Mesendoderm (in vitro differentiated cells): ENCODE measurements at regions not wholly inside any gene's neighbourhood (a gene's known extent, or its start where the extent isn't known, plus 50 kb on each side); places are given as distances from the start of the nearest gene placed in this dataset.

ENCODE experiments used
- DNase-seq: peaks from one replicate; pipeline ENCODE4 v3.0.0; 2013
- H2AK5ac ChIP-seq: 2 replicates; pipeline ENCODE4 v1.6.1; 2013; ENCODE audit warnings: low read length, inconsistent platforms
- H2BK120ac ChIP-seq: 2 replicates; pipeline ENCODE4 v1.6.1; 2013; ENCODE audit warnings: low read depth, mild to moderate bottlenecking, low read length, moderate library complexity, mixed read lengths
- H2BK15ac ChIP-seq: replicated peaks from 2 replicates; pipeline ENCODE4 v1.6.1; 2013; ENCODE audit warnings: low read depth, mild to moderate bottlenecking, moderate library complexity
- H2BK5ac ChIP-seq: 2 replicates; pipeline ENCODE4 v1.6.1; 2013; ENCODE audit warnings: low read length, inconsistent platforms
- H3K18ac ChIP-seq: 2 replicates; pipeline ENCODE4 v1.6.1; 2013; ENCODE audit warnings: mild to moderate bottlenecking, low read length, mixed read lengths
- H3K23ac ChIP-seq: one replicate; pipeline ENCODE4 v1.6.1; 2013; ENCODE audit warnings: low read length
- H3K27ac ChIP-seq: 2 replicates; pipeline ENCODE4 v1.5.1; 2013; ENCODE audit warnings: low read depth, mild to moderate bottlenecking, inconsistent platforms, low read length, moderate library complexity
- H3K27me3 ChIP-seq: 2 replicates; pipeline ENCODE4 v1.6.1; 2013; ENCODE audit warnings: low read length, control low read depth, mild to moderate bottlenecking, inconsistent platforms; ENCODE audit not compliant: insufficient read depth, poor library complexity
- H3K36me3 ChIP-seq: 2 replicates; pipeline ENCODE4 v1.6.1; 2013; ENCODE audit warnings: low read length, inconsistent platforms; ENCODE audit not compliant: control insufficient read depth, insufficient read depth
- H3K4ac ChIP-seq: one replicate; pipeline ENCODE4 v1.6.1; 2013; ENCODE audit warnings: low read depth, mild to moderate bottlenecking, low read length, moderate library complexity
- H3K4me1 ChIP-seq: 2 replicates; pipeline ENCODE4 v1.6.1; 2013; ENCODE audit warnings: low read depth, low read length, inconsistent platforms; ENCODE audit not compliant: control insufficient read depth
- H3K4me2 ChIP-seq: 2 replicates; pipeline ENCODE4 v1.6.1; 2013; ENCODE audit warnings: low read length
- H3K4me3 ChIP-seq: 2 replicates; pipeline ENCODE4 v1.5.1; 2013; ENCODE audit warnings: mild to moderate bottlenecking, low read length
- H3K56ac ChIP-seq: one replicate; pipeline ENCODE4 v1.6.1; 2013; ENCODE audit warnings: low read length
- H3K79me1 ChIP-seq: 2 replicates; pipeline ENCODE4 v1.6.1; 2013; ENCODE audit warnings: low read length, inconsistent platforms
- H3K79me2 ChIP-seq: 2 replicates; pipeline ENCODE4 v1.6.1; 2013; ENCODE audit warnings: mild to moderate bottlenecking, low read length; ENCODE audit not compliant: control insufficient read depth, insufficient read depth
- H3K9ac ChIP-seq: 2 replicates; pipeline ENCODE4 v1.6.1; 2013; ENCODE audit warnings: low read length, inconsistent platforms
- H4K5ac ChIP-seq: one replicate; pipeline ENCODE4 v1.6.1; 2013; ENCODE audit warnings: low read length
- H4K8ac ChIP-seq: one replicate; pipeline ENCODE4 v1.6.1; 2013; ENCODE audit warnings: low read depth, mild to moderate bottlenecking, control low read depth, low read length, moderate library complexity
- WGBS: extraction: QIAGEN DNeasy Blood & Tissue Kit; methylation state at CpG from one replicate; pipeline ENCODE4 v1.1.7; 2013; ENCODE audit warnings: low lambda C conversion rate, missing lambda C conversion rate; ENCODE audit not compliant: insufficient coverage; ENCODE audit errors: extremely low coverage; 5-methylcytosine and 5-hydroxymethylcytosine counted together

GRCh38 chr12:65517656-65518210, 239.2 kb downstream of the MSRB3 start:
- Histone ChIP-seq H3K9ac (no peak overlapping the region), H3K23ac (no peak overlapping the region), H4K5ac (no peak overlapping the region), H3K27me3 (no peaks in the 10 kb centered on the region), H3K4ac (no peak overlapping the region), H3K56ac (no peak overlapping the region), H3K36me3 (no peaks in the 10 kb centered on the region), H2BK120ac (no peak overlapping the region), H3K4me1 (no peaks in the 10 kb centered on the region), H3K27ac (no peak overlapping the region), H4K8ac (no peak overlapping the region), H2BK5ac (no peak overlapping the region), H3K18ac (no peak overlapping the region), H3K4me2 (no peak overlapping the region), H2BK15ac (no peak overlapping the region), H3K4me3 (no peak overlapping the region), H3K79me2 (no peaks in the 10 kb centered on the region), H3K79me1 (no peaks in the 10 kb centered on the region), H2AK5ac (no peak overlapping the region)
- no CpG with 5 or more reads among the region's 1 CpG for WGBS
- no peak for DNase-seq

GRCh38 chr12:65518771-65519170, 240.3 kb downstream of the MSRB3 start:
- no peak overlapping the region for H2BK15ac ChIP-seq
- H3K4ac ChIP-seq = no peak overlapping the region
- no peak overlapping the region for H3K56ac ChIP-seq
- no peaks in the 10 kb centered on the region for H3K4me1 ChIP-seq
- no peak for DNase-seq
- H3K9ac ChIP-seq = no peak overlapping the region
- no peak overlapping the region for H3K23ac ChIP-seq
- H3K79me2 ChIP-seq = no peaks in the 10 kb centered on the region
- no peak overlapping the region for H3K4me2 ChIP-seq
- no peak overlapping the region for H3K4me3 ChIP-seq
- no peaks in the 10 kb centered on the region for H3K79me1 ChIP-seq
- no peak overlapping the region for H2AK5ac ChIP-seq
- no peak overlapping the region for H3K18ac ChIP-seq
- H4K8ac ChIP-seq = no peak overlapping the region
- H3K36me3 ChIP-seq = no peaks in the 10 kb centered on the region
- H4K5ac ChIP-seq = no peak overlapping the region
- H3K27me3 ChIP-seq = no peaks in the 10 kb centered on the region
- H2BK5ac ChIP-seq = no peak overlapping the region
- H3K27ac ChIP-seq = no peak overlapping the region
- no peak overlapping the region for H2BK120ac ChIP-seq

GRCh38 chr12:65520658-65521057, 242.2 kb downstream of the MSRB3 start:
- DNase-seq = no peak
- no peaks in the 10 kb centered on the region for H3K79me2 ChIP-seq
- H3K23ac ChIP-seq = no peak overlapping the region
- H3K36me3 ChIP-seq = no peaks in the 10 kb centered on the region
- no peak overlapping the region for H3K27ac ChIP-seq
- no peak overlapping the region for H2BK120ac ChIP-seq
- H3K79me1 ChIP-seq = no peaks in the 10 kb centered on the region
- H3K4me3 ChIP-seq = no peak overlapping the region
- H3K4me2 ChIP-seq = no peak overlapping the region
- H3K18ac ChIP-seq = no peak overlapping the region
- H3K9ac ChIP-seq = no peak overlapping the region
- H3K4me1 ChIP-seq = no peaks in the 10 kb centered on the region
- no peak overlapping the region for H4K5ac ChIP-seq
- no peak overlapping the region for H2AK5ac ChIP-seq
- H3K4ac ChIP-seq = no peak overlapping the region
- no CpG with 5 or more reads among the region's 1 CpG for WGBS
- no peak overlapping the region for H4K8ac ChIP-seq
- H3K56ac ChIP-seq = no peak overlapping the region
- no peaks in the 10 kb centered on the region for H3K27me3 ChIP-seq
- no peak overlapping the region for H2BK5ac ChIP-seq
- H2BK15ac ChIP-seq = no peak overlapping the region

GRCh38 chr12:65522956-65523860, 244.7 kb downstream of the MSRB3 start:
- Histone ChIP-seq H4K5ac (no peak overlapping the region), H4K8ac (no peak overlapping the region), H3K79me2 (no peaks in the 10 kb centered on the region), H2BK120ac (no peak overlapping the region), H3K79me1 (no peaks in the 10 kb centered on the region), H3K4me1 (no peaks in the 10 kb centered on the region), H3K23ac (no peak overlapping the region), H3K9ac (no peak overlapping the region), H3K18ac (no peak overlapping the region), H3K4me2 (no peak overlapping the region), H2AK5ac (no peak overlapping the region), H2BK15ac (no peak overlapping the region), H2BK5ac (no peak overlapping the region), H3K56ac (no peak overlapping the region), H3K27me3 (no peaks in the 10 kb centered on the region), H3K4me3 (no peak overlapping the region), H3K36me3 (no peaks in the 10 kb centered on the region), H3K4ac (no peak overlapping the region), H3K27ac (no peak overlapping the region)
- DNase-seq = no peak
- WGBS = no CpG with 5 or more reads among the region's 12 CpGs

- Histone ChIP-seq H3K4me2 (no peak overlapping the region), H3K79me1 (no peaks in the 10 kb centered on the region), H2BK15ac (no peak overlapping the region), H2BK120ac (no peak overlapping the region), H3K79me2 (no peaks in the 10 kb centered on the region), H3K4ac (no peak overlapping the region), H3K27me3 (no peaks in the 10 kb centered on the region), H3K4me3 (no peak overlapping the region), H3K23ac (no peak overlapping the region), H4K5ac (no peak overlapping the region), H2AK5ac (no peak overlapping the region), H3K9ac (no peak overlapping the region), H3K27ac (no peak overlapping the region), H4K8ac (no peak overlapping the region), H3K36me3 (no peaks in the 10 kb centered on the region), H2BK5ac (no peak overlapping the region), H3K4me1 (no peaks in the 10 kb centered on the region), H3K18ac (no peak overlapping the region), H3K56ac (no peak overlapping the region)
- no peak for DNase-seq
- no CpG with 5 or more reads among the region's 2 CpGs for WGBS
Observed at GRCh38 chr12:65524666-65525065, 246.2 kb downstream of the MSRB3 start.
